ENCODE measurements at regions not wholly inside any gene's neighbourhood (a gene's known extent, or its start where the extent isn't known, plus 50 kb on each side); places are given as distances from the start of the nearest gene placed in this dataset.

DNA sequence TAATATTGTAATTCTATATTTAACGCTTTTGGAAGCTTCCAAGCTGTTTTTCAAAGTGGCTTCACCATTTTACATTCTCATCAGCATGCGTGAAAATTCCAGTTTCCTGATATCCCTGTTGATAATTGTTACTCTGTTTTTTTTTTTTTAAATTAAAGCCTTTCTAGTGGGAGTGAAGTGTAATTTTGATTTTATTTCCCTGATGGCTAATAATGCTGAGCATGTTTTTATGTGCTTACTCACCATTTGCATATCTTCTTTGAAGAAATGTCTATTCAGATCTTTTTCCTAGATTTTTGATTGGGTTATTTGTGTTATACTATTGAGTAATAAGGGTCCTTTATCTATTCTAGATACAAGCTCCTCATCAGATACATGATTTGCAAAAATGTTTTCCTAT lies 382.8 kb upstream of the HS6ST1 start:
- Histone ChIP-seq H3K4me3 (ENCODE audit: low read depth, low read length, poor library complexity, severe bottlenecking) (no peak overlapping the region), H3K4me1 (ENCODE audit: insufficient read depth, low read length, poor library complexity, severe bottlenecking) (no peaks in the 10 kb centered on the region), H3K27me3 (replicated peaks; ENCODE audit: insufficient read depth, low read depth, low read length, poor library complexity) (peaks cover 10% of the 10 kb centered on the region), H3K9me3 (ENCODE audit: low read depth, low read length, poor library complexity, severe bottlenecking) (no peaks in the 10 kb centered on the region), H3K27ac (ENCODE audit: low read depth, low read length, poor library complexity, severe bottlenecking) (no peak overlapping the region), H3K36me3 (ENCODE audit: insufficient read depth, low read length, poor library complexity, severe bottlenecking) (no peaks in the 10 kb centered on the region)
- no peak for TF ChIP-seq EZH2 (IDR thresholded peaks at IDR 0.05; ENCODE audit: borderline replicate concordance, low read depth, low read length, poor library complexity, severe bottlenecking)
- TF ChIP-seq, protein P1, sequence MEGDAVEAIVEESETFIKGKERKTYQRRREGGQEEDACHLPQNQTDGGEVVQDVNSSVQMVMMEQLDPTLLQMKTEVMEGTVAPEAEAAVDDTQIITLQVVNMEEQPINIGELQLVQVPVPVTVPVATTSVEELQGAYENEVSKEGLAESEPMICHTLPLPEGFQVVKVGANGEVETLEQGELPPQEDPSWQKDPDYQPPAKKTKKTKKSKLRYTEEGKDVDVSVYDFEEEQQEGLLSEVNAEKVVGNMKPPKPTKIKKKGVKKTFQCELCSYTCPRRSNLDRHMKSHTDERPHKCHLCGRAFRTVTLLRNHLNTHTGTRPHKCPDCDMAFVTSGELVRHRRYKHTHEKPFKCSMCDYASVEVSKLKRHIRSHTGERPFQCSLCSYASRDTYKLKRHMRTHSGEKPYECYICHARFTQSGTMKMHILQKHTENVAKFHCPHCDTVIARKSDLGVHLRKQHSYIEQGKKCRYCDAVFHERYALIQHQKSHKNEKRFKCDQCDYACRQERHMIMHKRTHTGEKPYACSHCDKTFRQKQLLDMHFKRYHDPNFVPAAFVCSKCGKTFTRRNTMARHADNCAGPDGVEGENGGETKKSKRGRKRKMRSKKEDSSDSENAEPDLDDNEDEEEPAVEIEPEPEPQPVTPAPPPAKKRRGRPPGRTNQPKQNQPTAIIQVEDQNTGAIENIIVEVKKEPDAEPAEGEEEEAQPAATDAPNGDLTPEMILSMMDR (conservative IDR thresholded peaks at IDR 0.05; ENCODE audit: low read depth, low read length): no peak
- CTCF ChIA-PET: no interaction called here
- intact Hi-C loops (cut with micrococcal nuclease; ENCODE audit: unreplicated experiment): no loop called here
- POLR2A ChIA-PET (ENCODE audit: low non-redundant PET): no interaction called here
- BruUV-seq (replicated peaks): no TSS peak
- no peak for DNase-seq (ENCODE audit: low spot score)

DNA sequence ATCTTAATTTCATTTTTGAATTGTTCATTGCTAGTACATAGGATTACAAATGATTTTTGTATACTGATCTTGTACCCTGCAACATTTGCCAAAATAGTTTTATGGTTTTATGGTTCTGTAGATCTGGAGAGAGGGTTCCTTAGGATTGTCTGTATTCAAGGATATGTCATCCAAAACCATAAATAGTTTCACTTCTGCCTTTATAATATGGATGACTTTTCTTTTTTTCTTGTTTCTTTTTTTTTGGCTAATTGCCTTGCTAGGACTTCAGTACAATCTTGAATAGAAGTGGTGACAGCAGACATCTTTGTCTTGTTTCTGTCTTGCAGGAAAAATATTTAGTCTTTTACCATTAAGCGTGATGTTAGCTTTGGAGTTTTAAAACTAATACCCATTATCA lies 383.9 kb upstream of the HS6ST1 start:
- no TSS peak for BruUV-seq (replicated peaks)
- CTCF ChIA-PET: no interaction called here
- Histone ChIP-seq H3K27ac (ENCODE audit: low read depth, low read length, poor library complexity, severe bottlenecking) (no peak overlapping the region), H3K9me3 (ENCODE audit: low read depth, low read length, poor library complexity, severe bottlenecking) (peaks cover 2% of the 10 kb centered on the region), H3K4me1 (ENCODE audit: insufficient read depth, low read length, poor library complexity, severe bottlenecking) (no peaks in the 10 kb centered on the region), H3K36me3 (ENCODE audit: insufficient read depth, low read length, poor library complexity, severe bottlenecking) (no peaks in the 10 kb centered on the region), H3K4me3 (ENCODE audit: low read depth, low read length, poor library complexity, severe bottlenecking) (no peak overlapping the region), H3K27me3 (replicated peaks; ENCODE audit: insufficient read depth, low read depth, low read length, poor library complexity) (peaks cover 10% of the 10 kb centered on the region)
- POLR2A ChIA-PET (ENCODE audit: low non-redundant PET): no interaction called here
- intact Hi-C loops (cut with micrococcal nuclease; ENCODE audit: unreplicated experiment): no loop called here
- DNase-seq (ENCODE audit: low spot score): no peak
- TF ChIP-seq, protein P1 (conservative IDR thresholded peaks at IDR 0.05; ENCODE audit: low read depth, low read length): no peak
- TF ChIP-seq EZH2 (IDR thresholded peaks at IDR 0.05; ENCODE audit: borderline replicate concordance, low read depth, low read length, poor library complexity, severe bottlenecking): no peak

DNA sequence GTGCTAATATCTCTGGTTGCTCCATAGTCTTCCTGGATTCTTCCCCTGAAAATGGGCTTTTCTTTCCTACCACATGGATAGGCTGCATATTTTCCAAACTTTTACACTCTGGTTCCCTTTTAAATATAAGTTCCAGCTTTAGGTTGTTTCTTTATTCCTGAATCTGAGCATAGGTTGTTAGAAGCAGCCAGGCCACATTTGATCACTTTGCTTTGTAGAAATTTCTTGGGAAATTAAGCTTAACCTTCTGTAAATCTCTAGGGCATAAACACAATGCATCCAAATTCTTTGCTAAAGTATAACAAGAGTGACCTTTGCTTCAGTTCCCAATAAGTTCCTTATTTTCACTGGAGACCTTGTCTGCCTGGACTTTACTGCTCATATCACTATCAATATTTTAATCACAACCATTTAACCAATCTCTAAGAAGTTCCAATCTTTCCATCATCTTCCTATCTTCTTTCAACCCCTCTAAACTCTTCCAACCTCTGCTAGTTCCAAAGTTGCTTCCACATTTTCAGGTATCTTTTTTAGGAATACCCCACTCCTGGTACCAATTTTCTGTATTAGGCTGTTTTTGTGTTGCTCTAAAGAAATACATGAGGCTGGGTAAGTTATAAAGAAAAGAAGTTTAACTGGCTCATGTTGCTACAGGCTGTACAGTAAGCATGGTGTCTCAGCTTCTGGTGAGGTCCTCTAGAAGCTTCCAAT lies 389.6 kb upstream of the HS6ST1 start:
- no peaks in the 10 kb centered on the region for H3K4me1 ChIP-seq (ENCODE audit: insufficient read depth, low read length, poor library complexity, severe bottlenecking)
- DNase-seq (ENCODE audit: low spot score): no peak
- intact Hi-C loops (cut with micrococcal nuclease; ENCODE audit: unreplicated experiment): no loop called here
- H3K27me3 ChIP-seq (replicated peaks; ENCODE audit: insufficient read depth, low read depth, low read length, poor library complexity): no peaks in the 10 kb centered on the region
- H3K9me3 ChIP-seq (ENCODE audit: low read depth, low read length, poor library complexity, severe bottlenecking): peaks cover 14% of the 10 kb centered on the region
- TF ChIP-seq EZH2 (IDR thresholded peaks at IDR 0.05; ENCODE audit: borderline replicate concordance, low read depth, low read length, poor library complexity, severe bottlenecking): no peak
- TF ChIP-seq, protein P1 (conservative IDR thresholded peaks at IDR 0.05; ENCODE audit: low read depth, low read length): no peak
- no peaks in the 10 kb centered on the region for H3K36me3 ChIP-seq (ENCODE audit: insufficient read depth, low read length, poor library complexity, severe bottlenecking)
- no peak overlapping the region for H3K4me3 ChIP-seq (ENCODE audit: low read depth, low read length, poor library complexity, severe bottlenecking)
- ChIA-PET CTCF (no interaction called here), POLR2A (ENCODE audit: low non-redundant PET) (no interaction called here)
- H3K27ac ChIP-seq (ENCODE audit: low read depth, low read length, poor library complexity, severe bottlenecking): no peak overlapping the region
- BruUV-seq (replicated peaks): no TSS peak

All from A673 (cell line).